ENCODE measurements at regions not wholly inside any gene's neighbourhood (a gene's known extent, or its start where the extent isn't known, plus 50 kb on each side); places are given as distances from the start of the nearest gene placed in this dataset.

GRCh38 chr18:1983746-1984515 lies 587.4 kb downstream of the METTL4 start:
- Histone ChIP-seq H3K27ac (no peak overlapping the region), H3K4me3 (no peak overlapping the region), H3K4me1 (no peaks in the 10 kb centered on the region), H3K27me3 (no peaks in the 10 kb centered on the region), H3K36me3 (no peaks in the 10 kb centered on the region), H3K9me3 (peaks cover 0 to 14% (median 3%) of the 10 kb centered on the region in 4 donors)
- TF ChIP-seq EP300 (IDR thresholded peaks at IDR 0.05) (no peak), POLR2AphosphoS5 (IDR thresholded peaks at IDR 0.05) (no peak), POLR2A (IDR thresholded peaks at IDR 0.05) (no peak)
- TF ChIP-seq, protein P1, sequence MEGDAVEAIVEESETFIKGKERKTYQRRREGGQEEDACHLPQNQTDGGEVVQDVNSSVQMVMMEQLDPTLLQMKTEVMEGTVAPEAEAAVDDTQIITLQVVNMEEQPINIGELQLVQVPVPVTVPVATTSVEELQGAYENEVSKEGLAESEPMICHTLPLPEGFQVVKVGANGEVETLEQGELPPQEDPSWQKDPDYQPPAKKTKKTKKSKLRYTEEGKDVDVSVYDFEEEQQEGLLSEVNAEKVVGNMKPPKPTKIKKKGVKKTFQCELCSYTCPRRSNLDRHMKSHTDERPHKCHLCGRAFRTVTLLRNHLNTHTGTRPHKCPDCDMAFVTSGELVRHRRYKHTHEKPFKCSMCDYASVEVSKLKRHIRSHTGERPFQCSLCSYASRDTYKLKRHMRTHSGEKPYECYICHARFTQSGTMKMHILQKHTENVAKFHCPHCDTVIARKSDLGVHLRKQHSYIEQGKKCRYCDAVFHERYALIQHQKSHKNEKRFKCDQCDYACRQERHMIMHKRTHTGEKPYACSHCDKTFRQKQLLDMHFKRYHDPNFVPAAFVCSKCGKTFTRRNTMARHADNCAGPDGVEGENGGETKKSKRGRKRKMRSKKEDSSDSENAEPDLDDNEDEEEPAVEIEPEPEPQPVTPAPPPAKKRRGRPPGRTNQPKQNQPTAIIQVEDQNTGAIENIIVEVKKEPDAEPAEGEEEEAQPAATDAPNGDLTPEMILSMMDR (IDR thresholded peaks at IDR 0.05) = no peak
- DNase-seq = no peak
- WGBS, 5 donors = 36 to 49% (median 39%) methylated on average over 3 of the region's 3 CpGs
- intact Hi-C loops (cut with DNase I; ENCODE audit: low total_unique reads) = no loop called here

GRCh38 chr18:1993866-1994265 lies 577.4 kb downstream of the METTL4 start:
- TF ChIP-seq, protein P1 (IDR thresholded peaks at IDR 0.05) = no peak
- TF ChIP-seq POLR2A (IDR thresholded peaks at IDR 0.05) = no peak
- TF ChIP-seq POLR2AphosphoS5 (IDR thresholded peaks at IDR 0.05) = no peak
- no peak for TF ChIP-seq EP300 (IDR thresholded peaks at IDR 0.05)
- 82 to 97% (median 89%) methylated on average over 3 of the region's 3 CpGs for WGBS, 5 donors

GRCh38 chr18:1994471-1994870 lies 576.8 kb downstream of the METTL4 start:
- Histone ChIP-seq H3K4me3 (no peak overlapping the region), H3K4me1 (no peaks in the 10 kb centered on the region), H3K9me3 (no peaks in the 10 kb centered on the region), H3K27ac (no peak overlapping the region), H3K36me3 (no peaks in the 10 kb centered on the region), H3K27me3 (no peaks in the 10 kb centered on the region)
- DNase-seq = no peak
- 30 to 56% (median 40%) methylated on average over 2 of the region's 2 CpGs for WGBS, 5 donors
- TF ChIP-seq POLR2AphosphoS5 (IDR thresholded peaks at IDR 0.05) = no peak
- TF ChIP-seq, protein P1 (IDR thresholded peaks at IDR 0.05) = no peak
- TF ChIP-seq EP300 (IDR thresholded peaks at IDR 0.05) = no peak
- no peak for TF ChIP-seq POLR2A (IDR thresholded peaks at IDR 0.05)
- intact Hi-C loops (cut with DNase I; ENCODE audit: low total_unique reads) = no loop called here

More at GRCh38 chr18:1993866-1994265, 577.4 kb downstream of the METTL4 start:
- H3K27me3 ChIP-seq = no peaks in the 10 kb centered on the region
- DNase-seq = no peak
- no peak overlapping the region for H3K27ac ChIP-seq
- H3K36me3 ChIP-seq = no peaks in the 10 kb centered on the region
- intact Hi-C loops (cut with DNase I; ENCODE audit: low total_unique reads) = no loop called here
- H3K4me3 ChIP-seq = no peak overlapping the region
- H3K4me1 ChIP-seq = no peaks in the 10 kb centered on the region
- H3K9me3 ChIP-seq = no peaks in the 10 kb centered on the region

DNA sequence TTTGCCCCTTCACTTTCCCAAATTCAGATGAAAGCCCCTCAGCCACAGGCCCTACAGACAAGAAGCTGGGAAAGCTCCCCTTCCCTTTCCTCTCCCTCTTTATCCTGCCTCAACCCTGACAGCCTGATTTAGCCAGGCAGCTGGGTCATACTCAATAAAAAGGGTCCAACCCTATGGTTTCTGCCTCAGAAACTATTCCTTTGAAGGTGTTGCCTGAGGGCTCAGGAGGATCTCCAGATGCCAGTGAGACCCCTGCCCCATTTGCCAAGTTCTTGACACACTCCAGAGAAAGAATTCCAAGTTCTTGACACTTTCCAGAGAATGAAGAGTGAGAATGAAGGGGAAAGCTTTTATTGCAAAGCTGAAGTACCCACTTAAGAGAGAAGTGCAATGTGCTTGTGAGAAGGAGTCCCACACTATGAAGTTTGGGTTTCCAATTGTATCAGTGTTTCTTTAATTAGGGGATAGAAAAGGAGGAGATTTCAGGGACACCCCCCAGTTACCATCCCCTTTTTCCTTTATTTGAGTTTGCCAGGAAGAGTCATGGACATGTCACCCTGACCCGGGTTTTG lies 576.2 kb downstream of the METTL4 start:
- Histone ChIP-seq H3K27ac (no peak overlapping the region), H3K9me3 (no peaks in the 10 kb centered on the region), H3K4me3 (no peak overlapping the region), H3K36me3 (no peaks in the 10 kb centered on the region), H3K27me3 (no peaks in the 10 kb centered on the region), H3K4me1 (no peaks in the 10 kb centered on the region)
- intact Hi-C loops (cut with DNase I; ENCODE audit: low total_unique reads) = no loop called here
- DNase-seq = no peak
- TF ChIP-seq, protein P1 (IDR thresholded peaks at IDR 0.05) = no peak
- no peak for TF ChIP-seq POLR2AphosphoS5 (IDR thresholded peaks at IDR 0.05)
- no peak for TF ChIP-seq POLR2A (IDR thresholded peaks at IDR 0.05)
- no peak for TF ChIP-seq EP300 (IDR thresholded peaks at IDR 0.05)
- WGBS, 5 donors = 64 to 70% (median 68%) methylated on average over 1 of the region's 1 CpG

Measured in stomach (tissue), 8 donors.